ENCODE measurements at regions not wholly inside any gene's neighbourhood (a gene's known extent, or its start where the extent isn't known, plus 50 kb on each side); places are given as distances from the start of the nearest gene placed in this dataset.

DNA sequence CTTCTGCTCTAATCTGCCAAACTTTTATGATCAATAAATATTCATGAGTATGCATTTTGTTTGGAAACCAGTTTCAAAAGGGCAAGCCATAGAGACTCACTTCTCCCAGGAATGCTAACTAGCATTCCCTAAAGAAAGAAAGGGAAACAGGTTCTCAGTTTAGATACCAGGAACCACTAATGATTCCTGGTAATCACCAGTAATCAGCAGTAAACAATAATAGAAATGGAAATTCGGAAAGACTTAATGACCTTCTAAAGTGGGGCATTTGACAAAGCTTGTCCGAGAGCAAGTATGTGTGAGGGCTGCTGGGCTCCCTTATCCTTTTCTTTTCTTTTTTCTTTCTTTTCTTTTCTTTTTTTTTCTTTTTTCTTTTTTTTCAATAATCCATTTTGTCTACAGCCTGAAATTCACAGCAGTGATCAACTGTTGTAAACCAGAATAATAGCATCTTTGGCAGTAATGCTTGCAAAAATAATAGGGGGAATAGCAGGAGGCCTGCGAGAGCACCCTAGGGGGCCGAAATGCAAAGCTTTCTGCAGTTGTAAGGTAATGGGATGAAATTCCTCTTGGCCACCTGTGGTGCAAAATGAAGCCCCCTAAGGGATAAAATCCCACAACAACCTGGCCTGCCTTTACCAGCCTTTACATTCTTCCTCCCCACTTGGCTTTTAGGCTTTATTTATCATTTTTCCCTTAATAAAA lies 253.2 kb downstream of the ZPLD1 start:
- TF ChIP-seq, protein P1, sequence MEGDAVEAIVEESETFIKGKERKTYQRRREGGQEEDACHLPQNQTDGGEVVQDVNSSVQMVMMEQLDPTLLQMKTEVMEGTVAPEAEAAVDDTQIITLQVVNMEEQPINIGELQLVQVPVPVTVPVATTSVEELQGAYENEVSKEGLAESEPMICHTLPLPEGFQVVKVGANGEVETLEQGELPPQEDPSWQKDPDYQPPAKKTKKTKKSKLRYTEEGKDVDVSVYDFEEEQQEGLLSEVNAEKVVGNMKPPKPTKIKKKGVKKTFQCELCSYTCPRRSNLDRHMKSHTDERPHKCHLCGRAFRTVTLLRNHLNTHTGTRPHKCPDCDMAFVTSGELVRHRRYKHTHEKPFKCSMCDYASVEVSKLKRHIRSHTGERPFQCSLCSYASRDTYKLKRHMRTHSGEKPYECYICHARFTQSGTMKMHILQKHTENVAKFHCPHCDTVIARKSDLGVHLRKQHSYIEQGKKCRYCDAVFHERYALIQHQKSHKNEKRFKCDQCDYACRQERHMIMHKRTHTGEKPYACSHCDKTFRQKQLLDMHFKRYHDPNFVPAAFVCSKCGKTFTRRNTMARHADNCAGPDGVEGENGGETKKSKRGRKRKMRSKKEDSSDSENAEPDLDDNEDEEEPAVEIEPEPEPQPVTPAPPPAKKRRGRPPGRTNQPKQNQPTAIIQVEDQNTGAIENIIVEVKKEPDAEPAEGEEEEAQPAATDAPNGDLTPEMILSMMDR (IDR thresholded peaks at IDR 0.05), result no peak
- no peak for ATAC-seq (ENCODE audit: insufficient number of reproducible peaks, low FRiP score, low read depth)
- no peak for DNase-seq (ENCODE audit: low spot score)
- H3K27me3 ChIP-seq (replicated peaks; ENCODE audit: insufficient read depth), result no peaks in the 10 kb centered on the region
- H3K9me3 ChIP-seq, result no peaks in the 10 kb centered on the region
- H3K27ac ChIP-seq, result no peak overlapping the region
- H3K4me1 ChIP-seq (ENCODE audit: control insufficient read depth in 1 of 2, low read depth in 2 of 2), result no peaks in the 10 kb centered on the region
- no peak overlapping the region for H3K4me3 ChIP-seq
- no peaks in the 10 kb centered on the region for H3K36me3 ChIP-seq

DNA sequence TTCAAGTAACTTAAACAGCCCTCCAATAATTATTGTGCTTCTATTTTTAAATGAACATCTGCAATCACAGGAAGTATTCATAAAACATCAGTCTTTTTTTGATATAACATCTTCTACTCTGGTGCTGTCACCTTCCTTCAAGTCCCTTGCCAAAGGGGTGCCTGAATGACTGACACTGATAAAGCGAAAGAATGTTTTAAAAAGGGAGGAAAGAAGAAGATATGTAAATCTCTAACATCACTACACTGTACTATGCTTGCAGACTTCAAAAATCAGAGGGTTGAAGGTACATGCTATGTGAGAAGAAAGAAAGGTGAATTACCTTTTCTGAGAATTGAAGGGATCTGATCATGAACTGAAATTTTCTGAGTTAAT lies 253.7 kb downstream of the ZPLD1 start:
- H3K9me3 ChIP-seq, result no peaks in the 10 kb centered on the region
- H3K27ac ChIP-seq, result no peak overlapping the region
- H3K36me3 ChIP-seq, result no peaks in the 10 kb centered on the region
- ATAC-seq (ENCODE audit: insufficient number of reproducible peaks, low FRiP score, low read depth) (no peak), DNase-seq (ENCODE audit: low spot score) (no peak)
- no peaks in the 10 kb centered on the region for H3K4me1 ChIP-seq (ENCODE audit: control insufficient read depth in 1 of 2, low read depth in 2 of 2)
- no peaks in the 10 kb centered on the region for H3K27me3 ChIP-seq (replicated peaks; ENCODE audit: insufficient read depth)
- H3K4me3 ChIP-seq, result no peak overlapping the region
- TF ChIP-seq, protein P1 (IDR thresholded peaks at IDR 0.05), result no peak

DNA sequence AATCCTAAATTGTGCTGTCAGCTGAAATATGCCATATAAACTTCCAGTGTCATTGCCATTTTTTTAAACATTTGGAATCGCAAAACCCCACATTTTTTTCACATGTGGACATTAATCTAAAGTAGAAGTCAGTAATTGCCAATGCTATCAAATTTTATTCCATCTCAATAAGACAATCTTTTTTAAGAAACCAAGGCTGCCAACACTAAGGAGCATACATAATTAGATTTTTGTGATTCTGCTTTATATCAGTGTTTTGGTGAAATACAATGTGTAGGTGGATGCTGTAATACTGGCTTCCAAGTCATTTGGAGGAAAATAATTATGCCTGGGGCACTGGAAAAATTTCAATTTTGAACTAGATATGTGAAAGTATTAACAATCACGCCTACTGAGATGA lies 256.7 kb downstream of the ZPLD1 start:
- DNase-seq (ENCODE audit: low spot score), result no peak
- TF ChIP-seq, protein P1 (IDR thresholded peaks at IDR 0.05), result no peak
- no peak for ATAC-seq (ENCODE audit: insufficient number of reproducible peaks, low FRiP score, low read depth)
- Histone ChIP-seq H3K27ac (no peak overlapping the region), H3K4me3 (no peak overlapping the region), H3K4me1 (ENCODE audit: control insufficient read depth in 1 of 2, low read depth in 2 of 2) (no peaks in the 10 kb centered on the region), H3K27me3 (replicated peaks; ENCODE audit: insufficient read depth) (no peaks in the 10 kb centered on the region), H3K36me3 (no peaks in the 10 kb centered on the region), H3K9me3 (no peaks in the 10 kb centered on the region)

DNA sequence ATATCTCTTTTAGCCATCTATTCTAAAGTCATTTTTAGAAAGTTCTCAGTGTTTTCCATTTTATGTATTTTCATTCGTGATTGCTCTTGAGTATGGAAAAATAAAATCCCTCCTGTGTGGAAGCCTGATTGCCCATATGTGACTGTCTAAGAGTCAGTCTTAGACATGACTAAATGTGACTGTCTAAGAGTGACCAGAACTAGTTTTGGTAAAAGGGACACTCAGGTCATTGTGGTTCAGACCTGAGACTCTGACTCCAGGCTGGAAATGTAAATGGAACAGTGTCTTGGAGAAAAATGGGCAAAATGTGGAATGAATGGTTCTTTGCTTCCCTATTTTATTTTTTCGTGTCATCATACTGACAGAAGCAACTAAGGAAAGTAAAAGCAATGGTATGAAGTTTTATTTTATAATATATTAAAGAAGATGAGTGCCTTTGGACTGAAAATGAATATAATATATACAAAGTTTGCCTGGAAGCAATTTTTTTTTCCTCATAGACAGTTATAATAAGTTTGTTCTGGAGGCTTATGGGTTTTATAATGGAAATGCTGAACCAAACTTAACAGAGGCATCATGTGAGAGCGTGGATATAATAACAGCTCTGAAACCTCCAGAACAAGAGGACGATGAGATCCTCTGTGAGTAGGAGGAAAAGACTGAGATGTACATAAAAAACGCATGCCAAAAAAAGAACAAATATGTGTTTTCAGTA lies 264.4 kb downstream of the ZPLD1 start:
- Histone ChIP-seq H3K4me1 (ENCODE audit: control insufficient read depth in 1 of 2, low read depth in 2 of 2) (no peaks in the 10 kb centered on the region), H3K9me3 (no peaks in the 10 kb centered on the region), H3K27me3 (replicated peaks; ENCODE audit: insufficient read depth) (no peaks in the 10 kb centered on the region), H3K27ac (no peak overlapping the region), H3K36me3 (no peaks in the 10 kb centered on the region), H3K4me3 (no peak overlapping the region)
- TF ChIP-seq, protein P1 (IDR thresholded peaks at IDR 0.05), result no peak
- no peak for DNase-seq (ENCODE audit: low spot score)
- ATAC-seq (ENCODE audit: insufficient number of reproducible peaks, low FRiP score, low read depth), result no peak

DNA sequence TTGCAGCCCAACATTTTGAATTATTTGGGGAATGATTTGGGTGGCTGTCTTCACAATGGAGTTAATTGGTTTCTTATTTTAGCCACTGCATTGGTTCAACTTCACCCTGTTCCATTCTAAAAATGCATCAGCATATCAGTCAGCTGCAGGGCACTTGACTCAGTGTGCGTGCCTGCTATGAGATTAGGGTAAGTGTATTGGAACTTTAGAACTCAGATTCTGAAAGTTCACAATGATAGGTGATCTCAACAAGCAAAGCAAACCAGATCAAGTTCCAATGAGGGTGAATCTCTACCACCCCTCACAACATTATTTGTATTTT lies 265.0 kb downstream of the ZPLD1 start:
- Histone ChIP-seq H3K9me3 (no peaks in the 10 kb centered on the region), H3K4me3 (no peak overlapping the region), H3K27me3 (replicated peaks; ENCODE audit: insufficient read depth) (no peaks in the 10 kb centered on the region), H3K4me1 (ENCODE audit: control insufficient read depth in 1 of 2, low read depth in 2 of 2) (no peaks in the 10 kb centered on the region), H3K36me3 (no peaks in the 10 kb centered on the region), H3K27ac (no peak overlapping the region)
- ATAC-seq (ENCODE audit: insufficient number of reproducible peaks, low FRiP score, low read depth) (no peak), DNase-seq (ENCODE audit: low spot score) (no peak)
- TF ChIP-seq, protein P1 (IDR thresholded peaks at IDR 0.05), result no peak

Data from thoracic aorta (tissue), 2 donors.